T-helper 9 cell (primary cell): ENCODE measurements at regions not wholly inside any gene's neighbourhood (a gene's known extent, or its start where the extent isn't known, plus 50 kb on each side); places are given as distances from the start of the nearest gene placed in this dataset.

Source experiments
- DNase-seq: peaks from one replicate; pipeline ENCODE4 v3.0.0-alpha.2; 2020

DNA sequence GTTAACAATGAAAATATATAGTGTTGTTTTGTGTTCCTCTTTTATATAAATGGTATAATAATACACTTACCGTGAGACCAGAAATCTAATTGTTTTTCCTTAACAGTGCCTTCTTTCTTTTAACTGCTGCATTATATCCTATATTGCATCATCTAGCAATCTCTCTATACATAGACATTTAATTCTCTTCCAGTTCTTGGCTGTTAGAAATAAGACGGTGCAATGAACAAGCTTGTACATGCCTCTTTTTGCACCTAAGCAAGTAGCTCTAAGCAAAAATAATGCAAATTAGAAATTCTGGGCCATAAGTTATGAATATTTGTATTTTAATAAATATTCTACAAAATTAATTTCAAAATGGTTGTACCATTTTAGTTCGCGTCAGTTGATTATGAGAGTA, 55.9 kb upstream of the AHR start:
- DNase-seq, result no peak

DNA sequence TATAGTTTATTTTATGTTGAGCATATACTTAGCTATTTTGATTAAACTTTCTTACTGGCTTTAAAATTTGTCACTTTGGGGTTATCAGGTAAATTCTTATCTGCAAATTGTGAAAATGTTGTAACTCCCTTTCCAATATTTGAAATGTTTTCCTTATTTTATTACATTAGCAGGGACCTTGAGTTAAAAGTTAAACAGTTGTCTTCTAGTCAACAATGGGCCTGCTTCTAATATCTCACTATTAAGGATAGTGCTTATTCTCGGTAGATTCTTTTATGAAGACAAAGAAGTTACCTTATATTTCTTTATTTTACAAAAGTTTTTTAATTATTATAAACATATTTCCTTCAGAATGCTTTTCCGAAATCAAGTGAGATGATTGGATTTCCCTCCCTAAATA, 53.7 kb upstream of the AHR start:
- DNase-seq, result no peak

DNA sequence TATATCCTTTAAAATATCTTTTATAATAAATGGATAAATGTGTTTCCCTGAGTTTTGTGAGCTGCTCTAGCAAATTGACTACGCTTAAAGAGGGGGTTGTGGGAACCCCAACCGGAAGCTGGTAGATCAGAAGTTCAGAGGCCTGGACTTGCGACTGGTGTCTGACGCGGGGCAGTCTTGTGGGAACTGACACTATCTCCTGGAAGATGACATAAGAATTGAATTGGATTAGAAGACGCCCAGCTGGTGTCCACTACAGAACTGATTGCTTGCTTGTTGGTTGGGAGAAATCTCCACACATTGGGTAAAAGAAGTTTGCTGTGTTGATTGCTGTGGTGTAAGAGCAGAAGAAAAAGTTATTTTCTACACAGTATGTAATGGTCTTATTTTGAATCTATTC, 51.1 kb upstream of the AHR start:
- no peak for DNase-seq

DNA sequence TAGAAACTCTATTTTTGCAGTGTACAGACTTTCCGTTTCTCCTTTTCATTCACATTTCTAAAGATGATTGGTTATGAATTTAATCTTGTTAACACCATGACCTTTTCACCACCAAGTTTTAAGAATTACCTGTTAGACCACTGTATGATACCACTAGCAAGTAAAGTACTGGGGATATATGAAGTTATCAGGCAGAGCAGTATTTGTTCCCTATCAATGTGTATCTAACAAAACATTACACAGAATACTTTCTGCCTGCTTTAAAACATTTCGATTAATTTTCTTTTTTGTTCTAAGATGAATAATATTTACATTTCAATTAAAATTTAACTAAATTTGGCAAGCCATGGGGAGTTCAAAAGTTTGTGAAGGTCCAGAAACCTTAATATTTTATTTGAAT, 49.9 kb upstream of the AHR start:
- no peak for DNase-seq
